Activated CD4-positive, alpha-beta T cell treated with anti-CD3 and anti-CD28 coated beads, Interleukin-2, amount 10 ng/mL, durations not matched to agents 24 days and 14 days (primary cell): ENCODE measurements at regions not wholly inside any gene's neighbourhood (a gene's known extent, or its start where the extent isn't known, plus 50 kb on each side); places are given as distances from the start of the nearest gene placed in this dataset.
"Not testable (repeated sequence)": the region's sequence is repeated elsewhere in the genome, so short reads cannot be mapped to it uniquely, and the experiment has no call there.

Experiments
- DNase-seq: peaks from one replicate; pipeline ENCODE4 v3.0.0; 2022
- H3K27ac Mint-ChIP-seq: one replicate; pipeline ENCODE4 v1.8.0; 2022; ENCODE audit warnings: mild to moderate bottlenecking, mixed read lengths
- H3K27me3 Mint-ChIP-seq: one replicate; pipeline ENCODE4 v1.8.0; 2022; ENCODE audit warnings: mixed read lengths
- H3K36me3 Mint-ChIP-seq: one replicate; pipeline ENCODE4 v1.8.0; 2022; ENCODE audit warnings: low read depth, mild to moderate bottlenecking, mixed read lengths
- H3K4me1 Mint-ChIP-seq: one replicate; pipeline ENCODE4 v1.8.0; 2021; ENCODE audit warnings: mixed read lengths
- H3K4me3 Mint-ChIP-seq: one replicate; pipeline ENCODE4 v1.8.0; 2022; ENCODE audit warnings: mild to moderate bottlenecking, moderate library complexity, mixed read lengths
- H3K9me3 Mint-ChIP-seq: one replicate; pipeline ENCODE4 v1.8.0; 2021; ENCODE audit warnings: mixed read lengths
- intact Hi-C: fragments of 100-400 bp; cut with micrococcal nuclease; formaldehyde crosslinking; loops from one replicate; pipeline ENCODE4 v1.15.1; 2023

- intact Hi-C loops = no loop called here
- Mint-ChIP-seq H3K4me1 (no peaks in the 10 kb centered on the region), H3K4me3 (no peak overlapping the region), H3K36me3 (no peaks in the 10 kb centered on the region), H3K27ac (no peak overlapping the region), H3K9me3 (no peaks in the 10 kb centered on the region), H3K27me3 (peaks cover 3% of the 10 kb centered on the region)
- no peak for DNase-seq
Measured at GRCh38 chr2:133991606-133992168, 262.2 kb upstream of the MGAT5 start.

DNA sequence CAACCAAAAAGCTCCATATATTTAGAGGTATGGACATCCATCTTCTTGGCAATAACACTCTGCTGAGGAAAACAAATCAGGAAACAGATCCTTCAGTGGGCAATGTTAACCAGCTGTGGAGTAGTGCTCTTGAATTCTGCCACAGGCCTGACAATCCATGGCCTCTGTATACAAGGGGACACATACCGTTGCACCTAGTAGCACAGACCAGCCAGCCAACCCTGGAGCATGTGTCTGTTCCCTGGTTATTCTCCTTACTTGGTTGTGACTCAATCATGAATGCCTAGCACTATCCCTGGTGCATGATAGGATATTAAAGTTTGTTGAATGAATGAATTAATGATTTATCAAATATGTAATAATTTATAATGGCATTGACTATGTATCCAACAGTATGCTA is 261.4 kb upstream of the MGAT5 start:
- intact Hi-C loops = no loop called here
- no peak for DNase-seq
- no peaks in the 10 kb centered on the region for H3K36me3 Mint-ChIP-seq
- no peaks in the 10 kb centered on the region for H3K4me1 Mint-ChIP-seq
- H3K4me3 Mint-ChIP-seq = no peak overlapping the region
- peaks cover 3% of the 10 kb centered on the region for H3K27me3 Mint-ChIP-seq
- H3K9me3 Mint-ChIP-seq = no peaks in the 10 kb centered on the region
- H3K27ac Mint-ChIP-seq = no peak overlapping the region

GRCh38 chr2:133993160-133993559 is 260.7 kb upstream of the MGAT5 start:
- no peak overlapping the region for H3K4me3 Mint-ChIP-seq
- H3K36me3 Mint-ChIP-seq = no peaks in the 10 kb centered on the region
- no peak for DNase-seq
- H3K9me3 Mint-ChIP-seq = no peaks in the 10 kb centered on the region
- peaks cover 3% of the 10 kb centered on the region for H3K27me3 Mint-ChIP-seq
- no peaks in the 10 kb centered on the region for H3K4me1 Mint-ChIP-seq
- intact Hi-C loops = no loop called here
- no peak overlapping the region for H3K27ac Mint-ChIP-seq

GRCh38 chr2:133998726-133999125 is 255.1 kb upstream of the MGAT5 start:
- H3K27me3 Mint-ChIP-seq, intact Hi-C loops, H3K27ac Mint-ChIP-seq, H3K9me3 Mint-ChIP-seq, H3K4me1 Mint-ChIP-seq, H3K4me3 Mint-ChIP-seq, DNase-seq, H3K36me3 Mint-ChIP-seq: not testable (repeated sequence)

- Mint-ChIP-seq H3K4me3 (no peak overlapping the region), H3K27ac (no peak overlapping the region), H3K27me3 (peaks cover 8% of the 10 kb centered on the region), H3K4me1 (no peaks in the 10 kb centered on the region), H3K36me3 (no peaks in the 10 kb centered on the region), H3K9me3 (no peaks in the 10 kb centered on the region)
- DNase-seq = no peak
- intact Hi-C loops = no loop called here
Measured at GRCh38 chr2:134002391-134002790, 251.5 kb upstream of the MGAT5 start.

GRCh38 chr2:134002921-134003320 is 251.0 kb upstream of the MGAT5 start:
- Mint-ChIP-seq H3K4me3 (no peak overlapping the region), H3K4me1 (no peaks in the 10 kb centered on the region), H3K9me3 (no peaks in the 10 kb centered on the region), H3K27me3 (peaks cover 8% of the 10 kb centered on the region), H3K27ac (no peak overlapping the region), H3K36me3 (no peaks in the 10 kb centered on the region)
- DNase-seq = no peak
- intact Hi-C loops = no loop called here

- Mint-ChIP-seq H3K4me3 (no peak overlapping the region), H3K27ac (no peak overlapping the region), H3K36me3 (no peaks in the 10 kb centered on the region), H3K9me3 (no peaks in the 10 kb centered on the region), H3K4me1 (no peaks in the 10 kb centered on the region), H3K27me3 (peaks cover 6% of the 10 kb centered on the region)
- DNase-seq = no peak
- intact Hi-C loops = no loop called here
Measured at GRCh38 chr2:134004467-134004866, 249.4 kb upstream of the MGAT5 start.

GRCh38 chr2:134008837-134009236 is 245.0 kb upstream of the MGAT5 start:
- no peak for DNase-seq
- no peaks in the 10 kb centered on the region for H3K36me3 Mint-ChIP-seq
- no peaks in the 10 kb centered on the region for H3K4me1 Mint-ChIP-seq
- no peaks in the 10 kb centered on the region for H3K9me3 Mint-ChIP-seq
- H3K27ac Mint-ChIP-seq = no peak overlapping the region
- H3K27me3 Mint-ChIP-seq = peaks cover 1% of the 10 kb centered on the region
- intact Hi-C loops = no loop called here
- no peak overlapping the region for H3K4me3 Mint-ChIP-seq

- Mint-ChIP-seq H3K4me3 (no peak overlapping the region), H3K27ac (no peak overlapping the region), H3K36me3 (no peaks in the 10 kb centered on the region), H3K4me1 (no peaks in the 10 kb centered on the region), H3K27me3 (no peaks in the 10 kb centered on the region), H3K9me3 (no peaks in the 10 kb centered on the region)
- intact Hi-C loops = no loop called here
- no peak for DNase-seq
Measured at GRCh38 chr2:134009440-134009839, 244.4 kb upstream of the MGAT5 start.

DNA sequence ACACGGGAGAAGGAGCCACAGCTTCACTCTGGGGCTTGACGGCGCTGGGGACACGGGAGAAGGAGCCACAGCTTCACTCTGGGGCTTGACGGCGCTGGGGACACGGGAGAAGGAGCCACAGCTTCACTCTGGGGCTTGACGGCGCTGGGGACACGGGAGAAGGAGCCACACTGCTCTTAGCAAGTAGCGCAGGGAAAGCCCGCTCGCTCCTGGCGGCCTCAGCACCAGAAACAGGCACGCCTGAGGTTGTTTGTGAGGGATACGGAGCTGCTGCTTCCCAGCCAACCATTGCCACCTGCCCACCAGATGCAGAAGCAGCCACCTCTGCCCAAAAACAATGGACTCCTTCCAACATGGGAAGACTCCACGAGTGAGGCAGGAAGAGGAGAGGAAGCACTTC is 244.0 kb upstream of the MGAT5 start:
- H3K4me3 Mint-ChIP-seq, intact Hi-C loops, H3K36me3 Mint-ChIP-seq, H3K4me1 Mint-ChIP-seq, H3K27ac Mint-ChIP-seq, H3K27me3 Mint-ChIP-seq, DNase-seq, H3K9me3 Mint-ChIP-seq: not testable (repeated sequence)

DNA sequence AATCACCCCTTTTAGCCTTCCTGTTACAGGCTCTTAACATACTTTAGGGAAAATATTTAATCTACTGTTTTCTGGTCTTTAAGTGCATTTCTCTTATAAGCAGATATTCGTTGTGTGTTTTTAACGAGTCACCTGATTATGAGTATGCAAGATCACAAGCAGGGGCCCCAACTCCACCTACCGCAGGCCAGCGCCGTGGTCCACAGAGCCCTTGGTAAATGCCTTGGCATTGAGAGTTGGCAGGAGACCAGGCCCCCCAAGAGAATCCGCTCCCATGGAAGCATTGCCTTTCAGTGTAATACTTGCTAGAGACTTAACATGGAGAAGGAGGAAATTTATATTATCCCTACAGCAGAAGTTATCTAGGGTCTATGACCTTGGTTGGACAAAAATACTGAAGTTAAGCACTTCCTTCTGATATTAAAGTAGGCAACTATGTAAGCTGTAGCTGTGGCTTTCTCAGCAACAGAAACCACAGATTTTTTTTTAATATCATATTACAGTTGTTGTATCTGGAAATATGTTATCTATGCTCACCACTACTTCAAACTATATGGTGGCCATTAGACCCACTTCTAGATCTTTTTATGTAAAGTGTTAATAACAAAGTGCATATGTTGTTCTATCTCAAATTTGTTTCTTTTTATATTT is 241.8 kb upstream of the MGAT5 start:
- no peak overlapping the region for H3K4me3 Mint-ChIP-seq
- intact Hi-C loops = no loop called here
- no peaks in the 10 kb centered on the region for H3K36me3 Mint-ChIP-seq
- no peaks in the 10 kb centered on the region for H3K4me1 Mint-ChIP-seq
- no peaks in the 10 kb centered on the region for H3K9me3 Mint-ChIP-seq
- DNase-seq = no peak
- H3K27me3 Mint-ChIP-seq = no peaks in the 10 kb centered on the region
- no peak overlapping the region for H3K27ac Mint-ChIP-seq

- intact Hi-C loops = no loop called here
- no peak overlapping the region for H3K27ac Mint-ChIP-seq
- DNase-seq = no peak
- no peaks in the 10 kb centered on the region for H3K27me3 Mint-ChIP-seq
- H3K36me3 Mint-ChIP-seq = no peaks in the 10 kb centered on the region
- H3K9me3 Mint-ChIP-seq = no peaks in the 10 kb centered on the region
- no peak overlapping the region for H3K4me3 Mint-ChIP-seq
- no peaks in the 10 kb centered on the region for H3K4me1 Mint-ChIP-seq
Measured at GRCh38 chr2:134014196-134014960, 239.5 kb upstream of the MGAT5 start.

GRCh38 chr2:134019871-134020270 is 234.0 kb upstream of the MGAT5 start:
- Mint-ChIP-seq H3K27me3 (peaks cover 3% of the 10 kb centered on the region), H3K4me3 (no peak overlapping the region), H3K27ac (no peak overlapping the region), H3K36me3 (no peaks in the 10 kb centered on the region), H3K4me1 (peaks cover 4% of the 10 kb centered on the region), H3K9me3 (no peaks in the 10 kb centered on the region)
- DNase-seq = peak; percentile 31
- intact Hi-C loops = no loop called here

DNA sequence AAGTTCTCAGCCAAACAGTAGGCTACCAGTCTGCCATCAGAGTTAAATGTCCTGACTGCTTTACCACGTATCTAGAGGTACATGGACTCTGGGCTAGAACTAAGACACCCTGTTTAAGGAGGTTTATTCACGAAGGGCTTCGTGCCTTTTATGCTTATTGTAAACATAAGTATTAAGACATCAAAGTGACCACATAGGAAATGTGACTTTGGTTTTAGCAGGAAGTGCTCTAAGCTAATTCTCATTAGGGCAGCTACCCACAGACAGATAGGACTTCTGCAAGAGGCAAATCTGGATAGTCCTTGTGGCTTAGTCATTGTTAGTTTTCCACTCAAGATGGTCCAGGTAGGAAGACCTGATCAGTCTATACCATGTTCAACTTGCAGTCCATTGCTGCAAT is 233.3 kb upstream of the MGAT5 start:
- Mint-ChIP-seq H3K4me3 (no peak overlapping the region), H3K27me3 (peaks cover 3% of the 10 kb centered on the region), H3K27ac (no peak overlapping the region), H3K4me1 (peaks cover 4% of the 10 kb centered on the region), H3K36me3 (no peaks in the 10 kb centered on the region), H3K9me3 (no peaks in the 10 kb centered on the region)
- DNase-seq = peak; percentile 49
- intact Hi-C loops = no loop called here
